ENCODE measurements at regions not wholly inside any gene's neighbourhood (a gene's known extent, or its start where the extent isn't known, plus 50 kb on each side); places are given as distances from the start of the nearest gene placed in this dataset.

- peaks cover 6% of the 10 kb centered on the region for H3K9me3 Mint-ChIP-seq
- no peaks in the 10 kb centered on the region for H3K4me1 Mint-ChIP-seq (ENCODE audit: unreplicated experiment)
- TF ChIP-seq, protein P1, sequence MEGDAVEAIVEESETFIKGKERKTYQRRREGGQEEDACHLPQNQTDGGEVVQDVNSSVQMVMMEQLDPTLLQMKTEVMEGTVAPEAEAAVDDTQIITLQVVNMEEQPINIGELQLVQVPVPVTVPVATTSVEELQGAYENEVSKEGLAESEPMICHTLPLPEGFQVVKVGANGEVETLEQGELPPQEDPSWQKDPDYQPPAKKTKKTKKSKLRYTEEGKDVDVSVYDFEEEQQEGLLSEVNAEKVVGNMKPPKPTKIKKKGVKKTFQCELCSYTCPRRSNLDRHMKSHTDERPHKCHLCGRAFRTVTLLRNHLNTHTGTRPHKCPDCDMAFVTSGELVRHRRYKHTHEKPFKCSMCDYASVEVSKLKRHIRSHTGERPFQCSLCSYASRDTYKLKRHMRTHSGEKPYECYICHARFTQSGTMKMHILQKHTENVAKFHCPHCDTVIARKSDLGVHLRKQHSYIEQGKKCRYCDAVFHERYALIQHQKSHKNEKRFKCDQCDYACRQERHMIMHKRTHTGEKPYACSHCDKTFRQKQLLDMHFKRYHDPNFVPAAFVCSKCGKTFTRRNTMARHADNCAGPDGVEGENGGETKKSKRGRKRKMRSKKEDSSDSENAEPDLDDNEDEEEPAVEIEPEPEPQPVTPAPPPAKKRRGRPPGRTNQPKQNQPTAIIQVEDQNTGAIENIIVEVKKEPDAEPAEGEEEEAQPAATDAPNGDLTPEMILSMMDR (conservative IDR thresholded peaks at IDR 0.05), result no peak
- DNase-seq (ENCODE audit: extremely low spot score, unreplicated experiment), result no peak
- no peak overlapping the region for H3K27ac Mint-ChIP-seq
- H3K4me3 Mint-ChIP-seq, result no peak overlapping the region
- H3K27me3 Mint-ChIP-seq, result no peaks in the 10 kb centered on the region
- peaks cover 4% of the 10 kb centered on the region for H3K36me3 Mint-ChIP-seq
These were observed 250.4 kb downstream of the TMA16 start for GRCh38 chr4:163744861-163745260.

- Mint-ChIP-seq H3K36me3 (peaks cover 4% of the 10 kb centered on the region), H3K4me1 (ENCODE audit: unreplicated experiment) (no peaks in the 10 kb centered on the region), H3K9me3 (peaks cover 6% of the 10 kb centered on the region), H3K27ac (no peak overlapping the region), H3K27me3 (no peaks in the 10 kb centered on the region), H3K4me3 (no peak overlapping the region)
- TF ChIP-seq, protein P1 (conservative IDR thresholded peaks at IDR 0.05), result no peak
- no peak for DNase-seq (ENCODE audit: extremely low spot score, unreplicated experiment)
These were observed 252.8 kb downstream of the TMA16 start for GRCh38 chr4:163747293-163747692.

DNA sequence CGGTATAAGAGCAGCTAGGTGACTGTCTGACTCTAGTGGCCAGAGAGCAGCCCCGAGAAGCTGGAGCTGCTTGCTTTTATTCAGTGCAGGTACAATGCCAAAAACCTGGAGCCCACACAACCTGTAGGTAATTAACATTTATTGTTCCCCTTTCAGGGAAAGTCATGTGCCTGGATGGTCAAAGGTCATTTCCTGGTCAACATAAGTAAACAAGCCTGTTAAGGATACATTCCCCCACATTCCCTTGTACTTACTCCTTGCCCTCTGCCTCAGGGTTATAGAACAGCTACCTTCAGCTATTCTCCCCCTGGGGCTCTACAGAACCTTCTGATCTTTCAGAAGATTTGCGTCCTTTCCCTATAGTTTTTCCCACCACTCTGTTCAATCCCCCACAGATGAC lies 253.4 kb downstream of the TMA16 start:
- Mint-ChIP-seq H3K36me3 (peaks cover 4% of the 10 kb centered on the region), H3K9me3 (peaks cover 6% of the 10 kb centered on the region), H3K27ac (no peak overlapping the region), H3K4me3 (no peak overlapping the region), H3K27me3 (no peaks in the 10 kb centered on the region), H3K4me1 (ENCODE audit: unreplicated experiment) (no peaks in the 10 kb centered on the region)
- TF ChIP-seq, protein P1 (conservative IDR thresholded peaks at IDR 0.05), result no peak
- DNase-seq (ENCODE audit: extremely low spot score, unreplicated experiment), result no peak

- Mint-ChIP-seq H3K27me3 (no peaks in the 10 kb centered on the region), H3K4me3 (no peak overlapping the region), H3K27ac (no peak overlapping the region), H3K4me1 (ENCODE audit: unreplicated experiment) (no peaks in the 10 kb centered on the region), H3K36me3 (peaks cover 4% of the 10 kb centered on the region), H3K9me3 (peaks cover 6% of the 10 kb centered on the region)
- TF ChIP-seq, protein P1 (conservative IDR thresholded peaks at IDR 0.05), result no peak
- no peak for DNase-seq (ENCODE audit: extremely low spot score, unreplicated experiment)
These were observed 254.0 kb downstream of the TMA16 start for GRCh38 chr4:163748449-163748848.

GRCh38 chr4:163755013-163755412 lies 260.5 kb downstream of the TMA16 start:
- TF ChIP-seq, protein P1 (conservative IDR thresholded peaks at IDR 0.05), result peak; percentile 43
- no peaks in the 10 kb centered on the region for H3K9me3 Mint-ChIP-seq
- no peaks in the 10 kb centered on the region for H3K4me1 Mint-ChIP-seq (ENCODE audit: unreplicated experiment)
- no peak for DNase-seq (ENCODE audit: extremely low spot score, unreplicated experiment)
- no peaks in the 10 kb centered on the region for H3K36me3 Mint-ChIP-seq
- H3K27ac Mint-ChIP-seq, result no peak overlapping the region
- no peaks in the 10 kb centered on the region for H3K27me3 Mint-ChIP-seq
- H3K4me3 Mint-ChIP-seq, result no peak overlapping the region

GRCh38 chr4:163757219-163757618 lies 262.7 kb downstream of the TMA16 start:
- Mint-ChIP-seq H3K9me3 (no peaks in the 10 kb centered on the region), H3K27me3 (no peaks in the 10 kb centered on the region), H3K4me3 (no peak overlapping the region), H3K27ac (no peak overlapping the region), H3K4me1 (ENCODE audit: unreplicated experiment) (no peaks in the 10 kb centered on the region), H3K36me3 (no peaks in the 10 kb centered on the region)
- DNase-seq (ENCODE audit: extremely low spot score, unreplicated experiment), result no peak
- TF ChIP-seq, protein P1 (conservative IDR thresholded peaks at IDR 0.05), result no peak

All from type B pancreatic cell (in vitro differentiated cells).